Neural crest cell (in vitro differentiated cells): ENCODE measurements at regions not wholly inside any gene's neighbourhood (a gene's known extent, or its start where the extent isn't known, plus 50 kb on each side); places are given as distances from the start of the nearest gene placed in this dataset.

ENCODE experiments used
- DNase-seq: peaks from one replicate; pipeline ENCODE4 v3.0.0; 2021; ENCODE audit warnings: low read depth, mixed read lengths, low spot score
- H3K27ac Mint-ChIP-seq: one replicate; pipeline ENCODE4 v1.8.0; 2021; ENCODE audit warnings: mild to moderate bottlenecking, mixed read lengths; ENCODE audit not compliant: unreplicated experiment
- H3K27me3 Mint-ChIP-seq: 2 replicates; pipeline ENCODE4 v1.8.0; 2021; ENCODE audit warnings: low read depth, mild to moderate bottlenecking, mixed read lengths
- H3K36me3 Mint-ChIP-seq: 2 replicates; pipeline ENCODE4 v1.8.0; 2021; ENCODE audit warnings: low read depth, mild to moderate bottlenecking, mixed read lengths
- H3K4me1 Mint-ChIP-seq: 2 replicates; pipeline ENCODE4 v1.8.0; 2021; ENCODE audit warnings: mixed read lengths
- H3K4me3 Mint-ChIP-seq: one replicate; pipeline ENCODE4 v1.8.0; 2021; ENCODE audit warnings: mild to moderate bottlenecking, mixed read lengths
- H3K9me3 Mint-ChIP-seq: 2 replicates; pipeline ENCODE4 v1.8.0; 2021; ENCODE audit warnings: mixed read lengths
- CTCF ChIP-seq: fragments of 200-600 bp; sonication (generic); conservative IDR thresholded peaks from 2 replicates; pipeline ENCODE4 v1.5.0; 2021; ENCODE audit warnings: antibody characterized with exemption, mild to moderate bottlenecking

- no peak for DNase-seq
- Mint-ChIP-seq H3K4me1 (peaks cover 20% of the 10 kb centered on the region), H3K36me3 (no peaks in the 10 kb centered on the region), H3K9me3 (peaks cover 1% of the 10 kb centered on the region), H3K27me3 (peaks cover 27% of the 10 kb centered on the region), H3K27ac (no peak overlapping the region), H3K4me3 (no peak overlapping the region)
- no peak for TF ChIP-seq CTCF
Observed at GRCh38 chr5:2224689-2225088, 342.0 kb upstream of the IRX4 start.

- Mint-ChIP-seq H3K36me3 (no peaks in the 10 kb centered on the region), H3K27me3 (peaks cover 21% of the 10 kb centered on the region), H3K27ac (no peak overlapping the region), H3K9me3 (peaks cover 8% of the 10 kb centered on the region), H3K4me1 (peaks cover 20% of the 10 kb centered on the region), H3K4me3 (no peak overlapping the region)
- no peak for DNase-seq
- TF ChIP-seq CTCF, result no peak
Observed at GRCh38 chr5:2223303-2223702, 340.6 kb upstream of the IRX4 start.

GRCh38 chr5:2222246-2222992 lies 339.7 kb upstream of the IRX4 start:
- peaks cover 13% of the 10 kb centered on the region for H3K4me1 Mint-ChIP-seq
- TF ChIP-seq CTCF, result no peak
- no peak overlapping the region for H3K4me3 Mint-ChIP-seq
- H3K27me3 Mint-ChIP-seq, result peaks cover 20% of the 10 kb centered on the region
- no peaks in the 10 kb centered on the region for H3K36me3 Mint-ChIP-seq
- DNase-seq, result no peak
- no peak overlapping the region for H3K27ac Mint-ChIP-seq
- H3K9me3 Mint-ChIP-seq, result peaks cover 8% of the 10 kb centered on the region

- TF ChIP-seq CTCF, result no peak
- peaks cover 8% of the 10 kb centered on the region for H3K9me3 Mint-ChIP-seq
- peaks cover 20% of the 10 kb centered on the region for H3K27me3 Mint-ChIP-seq
- no peak overlapping the region for H3K27ac Mint-ChIP-seq
- no peaks in the 10 kb centered on the region for H3K36me3 Mint-ChIP-seq
- H3K4me3 Mint-ChIP-seq, result no peak overlapping the region
- peaks cover 11% of the 10 kb centered on the region for H3K4me1 Mint-ChIP-seq
- no peak for DNase-seq
Observed at GRCh38 chr5:2221450-2221849, 338.7 kb upstream of the IRX4 start.

GRCh38 chr5:2220741-2221140 lies 338.0 kb upstream of the IRX4 start:
- Mint-ChIP-seq H3K27ac (no peak overlapping the region), H3K36me3 (no peaks in the 10 kb centered on the region), H3K27me3 (peaks cover 26% of the 10 kb centered on the region), H3K9me3 (peaks cover 8% of the 10 kb centered on the region), H3K4me1 (peaks cover 16% of the 10 kb centered on the region), H3K4me3 (no peak overlapping the region)
- no peak for TF ChIP-seq CTCF
- DNase-seq, result no peak
